ENCODE measurements at regions not wholly inside any gene's neighbourhood (a gene's known extent, or its start where the extent isn't known, plus 50 kb on each side); places are given as distances from the start of the nearest gene placed in this dataset.
A peak's percentile ranks its signal among the peaks of the same experiment; 100 is the strongest.

GRCh38 chr20:63106108-63106764, 99.5 kb upstream of the BHLHE23 start:
- ATAC-seq (peak in 4 of 8 donors; percentile 23 to 61 (median 53)), DNase-seq (peak; percentile 46 to 52)
- H3K9me3 ChIP-seq = peaks cover 0 to 29% (median 6%) of the 10 kb centered on the region in 11 donors
- H3K4me1 ChIP-seq = peaks cover 0 to 16% (median 4%) of the 10 kb centered on the region in 9 donors
- H3K27ac ChIP-seq = no peak overlapping the region
- no peaks in the 10 kb centered on the region for H3K36me3 ChIP-seq
- peaks cover 0 to 21% (median 12%) of the 10 kb centered on the region in 7 donors for H3K27me3 ChIP-seq
- no peak overlapping the region for H3K4me3 ChIP-seq
- 55 to 59% methylated on average over 15 of the region's 15 CpGs for WGBS, 2 donors
- TF ChIP-seq CTCF (IDR thresholded peaks at IDR 0.05) = no peak
- intact Hi-C loops (cut with DNase I) = no loop called here

GRCh38 chr20:63105211-63106107, 98.7 kb upstream of the BHLHE23 start:
- Histone ChIP-seq H3K4me1 (peaks cover 0 to 16% (median 4%) of the 10 kb centered on the region in 9 donors), H3K36me3 (no peaks in the 10 kb centered on the region), H3K9me3 (peaks cover 0 to 22% (median 5%) of the 10 kb centered on the region in 11 donors), H3K4me3 (no peak overlapping the region), H3K27ac (no peak overlapping the region), H3K27me3 (peaks cover 0 to 29% (median 16%) of the 10 kb centered on the region in 7 donors)
- ATAC-seq (no peak), DNase-seq (peak in 1 of 2 donors; percentile 9)
- no peak for TF ChIP-seq CTCF (IDR thresholded peaks at IDR 0.05)
- intact Hi-C loops (cut with DNase I) = no loop called here
- WGBS, 2 donors = 74 to 78% methylated on average over 32 of the region's 32 CpGs

- intact Hi-C loops (cut with DNase I) = no loop called here
- peak in 1 of 2 donors; percentile 3 for DNase-seq
- WGBS, 2 donors = 71 to 79% methylated on average over 19 of the region's 19 CpGs
- Histone ChIP-seq H3K36me3 (no peaks in the 10 kb centered on the region), H3K27me3 (peaks cover 0 to 36% (median 24%) of the 10 kb centered on the region in 7 donors), H3K4me3 (no peak overlapping the region), H3K27ac (no peak overlapping the region), H3K4me1 (peaks cover 0 to 16% (median 4%) of the 10 kb centered on the region in 9 donors), H3K9me3 (peaks cover 0 to 22% (median 5%) of the 10 kb centered on the region in 11 donors)
- no peak for ATAC-seq
- TF ChIP-seq CTCF (IDR thresholded peaks at IDR 0.05) = no peak
Measured at GRCh38 chr20:63104312-63105181, 97.8 kb upstream of the BHLHE23 start.

Measured in heart right ventricle (tissue), 16 donors.